Right lobe of liver (tissue), 6 donors: ENCODE measurements at regions not wholly inside any gene's neighbourhood (a gene's known extent, or its start where the extent isn't known, plus 50 kb on each side); places are given as distances from the start of the nearest gene placed in this dataset.

Source experiments
- ATAC-seq, 4 donors: fragments of 200-7000 bp; cut with Tn5 transposase; one replicate each; pipeline ENCODE4 v1.9.1; 2020; ENCODE audit warnings: mild to moderate bottlenecking in 4 of 4, moderate library complexity in 4 of 4
- DNase-seq, 3 donors: peaks; one replicate each; pipeline ENCODE4 v3.0.0-alpha.2; 2020
- H3K27ac ChIP-seq, 3 donors: fragments of 200-600 bp; one replicate each; pipeline ENCODE4 v1.8.0; 2022
- H3K27me3 ChIP-seq, 2 donors: fragments of 200-600 bp; one replicate each; pipeline ENCODE4 v1.8.0; 2022
- H3K36me3 ChIP-seq, 4 donors: fragments of 200-600 bp; sonication (generic) in 1 of 4; one replicate each; pipeline versions ENCODE4 v1.5.1 to v1.8.0; 2017 to 2022; ENCODE audit warnings: control low read depth in 1 of 4
- H3K4me1 ChIP-seq, 4 donors: fragments of 200-600 bp; sonication (generic) in 1 of 4; one replicate each; pipeline versions ENCODE4 v1.5.1 to v1.8.0; 2017 to 2022; ENCODE audit warnings: control low read depth in 1 of 4
- H3K4me3 ChIP-seq, 3 donors: fragments of 200-600 bp; one replicate each; pipeline ENCODE4 v1.8.0; 2022
- H3K9me3 ChIP-seq, 4 donors: fragments of 200-600 bp; sonication (generic) in 1 of 4; one replicate each; pipeline versions ENCODE4 v1.5.1 to v1.8.0; 2017 to 2022; ENCODE audit warnings: control low read depth in 1 of 4
- CTCF ChIP-seq, 4 donors: fragments of 200-600 bp in 3 of 4; fragments of 450-650 bp in 1 of 4; IDR thresholded peaks; one replicate each; pipeline versions ENCODE4 v1.5.1 to v1.8.0; 2016 to 2022; ENCODE audit warnings: antibody characterized with exemption in 4 of 4, mild to moderate bottlenecking in 2 of 4
- POLR2A ChIP-seq: fragments of 450-650 bp; IDR thresholded peaks from one replicate; pipeline ENCODE4 v1.6.1; 2017; ENCODE audit warnings: antibody characterized with exemption, mild to moderate bottlenecking
- WGBS: methylation state at CpG from one replicate; pipeline ENCODE4 v1.1.6; 2018; ENCODE audit warnings: low coverage, low lambda C conversion rate; ENCODE audit not compliant: insufficient coverage; ENCODE audit errors: missing lambda C conversion rate; 5-methylcytosine and 5-hydroxymethylcytosine counted together
- intact Hi-C, 2 donors: fragments of 100-400 bp; cut with DNase I; formaldehyde crosslinking; loops; one replicate each; pipeline versions ENCODE4 v1.11.2 to v1.14.1; 2022
- donor health status: DM: no; HTN: yes; CAD: no.
- donor health status: DM: no; HTN: no; CAD: no.
- donor health status: DM: no; HTN: no; CAD: no.
- donor health status: DM: no; HTN: yes; CAD: no.
- donor health status: DM: no; HTN: yes; CAD: no.

- WGBS, result 43% methylated on average over 1 of the region's 1 CpG
- Histone ChIP-seq H3K4me1 (no peaks in the 10 kb centered on the region), H3K27ac (no peak overlapping the region), H3K36me3 (no peaks in the 10 kb centered on the region), H3K27me3 (no peaks in the 10 kb centered on the region), H3K4me3 (no peak overlapping the region), H3K9me3 (no peaks in the 10 kb centered on the region)
- intact Hi-C loops, result no loop called here
- DNase-seq (no peak), ATAC-seq (no peak)
- no peak for TF ChIP-seq POLR2A
- TF ChIP-seq CTCF (IDR thresholded peaks at IDR 0.05), result no peak
Measured at GRCh38 chr1:22330760-22331119, 120.9 kb upstream of the ZBTB40 start.

GRCh38 chr1:22331618-22332423 lies 119.8 kb upstream of the ZBTB40 start:
- WGBS, result 60% methylated on average over 11 of the region's 17 CpGs

GRCh38 chr1:22332424-22332717 lies 119.3 kb upstream of the ZBTB40 start:
- Histone ChIP-seq H3K4me1 (no peaks in the 10 kb centered on the region), H3K4me3 (no peak overlapping the region), H3K27ac (no peak overlapping the region), H3K9me3 (no peaks in the 10 kb centered on the region), H3K36me3 (no peaks in the 10 kb centered on the region), H3K27me3 (no peaks in the 10 kb centered on the region)
- no CpG with 5 or more reads among the region's 4 CpGs for WGBS
- no peak for ATAC-seq
- TF ChIP-seq POLR2A, result no peak
- intact Hi-C loops, result no loop called here
- no peak for DNase-seq

More at GRCh38 chr1:22331618-22332423, 119.8 kb upstream of the ZBTB40 start:
- no peak for DNase-seq
- TF ChIP-seq POLR2A (no peak), CTCF (IDR thresholded peaks at IDR 0.05) (no peak)
- no peaks in the 10 kb centered on the region for H3K9me3 ChIP-seq
- no peak overlapping the region for H3K4me3 ChIP-seq
- H3K27me3 ChIP-seq, result no peaks in the 10 kb centered on the region
- H3K4me1 ChIP-seq, result no peaks in the 10 kb centered on the region
- H3K36me3 ChIP-seq, result no peaks in the 10 kb centered on the region
- ATAC-seq, result no peak
- intact Hi-C loops, result no loop called here
- H3K27ac ChIP-seq, result no peak overlapping the region

- 55% methylated on average over 6 of the region's 6 CpGs for WGBS
- Histone ChIP-seq H3K4me1 (no peaks in the 10 kb centered on the region), H3K27me3 (no peaks in the 10 kb centered on the region), H3K9me3 (no peaks in the 10 kb centered on the region), H3K36me3 (no peaks in the 10 kb centered on the region), H3K27ac (no peak overlapping the region), H3K4me3 (no peak overlapping the region)
- intact Hi-C loops, result no loop called here
- ATAC-seq (peak in 2 of 4 donors; percentile 38 to 50), DNase-seq (no peak)
- TF ChIP-seq CTCF (IDR thresholded peaks at IDR 0.05) (no peak), POLR2A (no peak)
Measured at GRCh38 chr1:22332795-22333499, 118.7 kb upstream of the ZBTB40 start.

GRCh38 chr1:22333516-22334121 lies 118.0 kb upstream of the ZBTB40 start:
- Histone ChIP-seq H3K4me3 (no peak overlapping the region), H3K9me3 (no peaks in the 10 kb centered on the region), H3K4me1 (peaks cover 0 to 2% (median under 1%) of the 10 kb centered on the region in 4 donors), H3K27ac (no peak overlapping the region), H3K27me3 (no peaks in the 10 kb centered on the region), H3K36me3 (no peaks in the 10 kb centered on the region)
- no peak for DNase-seq
- TF ChIP-seq CTCF (IDR thresholded peaks at IDR 0.05), result no peak
- no peak for TF ChIP-seq POLR2A
- ATAC-seq, result no peak
- 70% methylated on average over 2 of the region's 2 CpGs for WGBS
- intact Hi-C loops, result no loop called here
